GM20000 (cell line): ENCODE measurements at regions not wholly inside any gene's neighbourhood (a gene's known extent, or its start where the extent isn't known, plus 50 kb on each side); places are given as distances from the start of the nearest gene placed in this dataset.

Experiments used
- DNase-seq: peaks from one replicate; pipeline ENCODE4 v3.0.0; 2012; ENCODE audit warnings: low spot score
- TF ChIP-seq, protein P1 (sequence below): IDR thresholded peaks from 2 replicates; pipeline ENCODE4 v1.5.1; 2012; ENCODE audit warnings: mild to moderate bottlenecking, control low read depth; ENCODE audit errors: extremely low read depth, missing control alignments

DNA sequence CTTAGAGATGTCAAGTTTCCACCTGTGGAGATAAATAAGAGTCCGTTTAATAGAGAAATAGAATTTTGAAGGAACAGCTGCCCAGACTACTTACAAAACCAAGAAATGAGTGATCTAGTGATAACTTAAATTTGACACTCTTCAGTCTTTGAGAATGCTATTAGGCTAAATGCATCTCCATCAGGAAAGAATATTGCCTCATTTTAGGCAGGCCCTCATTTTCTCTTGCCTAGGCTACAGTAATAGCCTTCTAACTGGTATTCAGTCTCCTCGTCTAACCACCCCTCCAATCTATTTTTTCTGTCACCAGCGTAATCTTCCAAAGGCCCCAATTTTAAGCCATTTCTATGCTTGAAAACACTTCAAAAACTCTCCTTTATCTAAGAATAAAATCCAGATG is 537.8 kb upstream of the CA10 start:
- DNase-seq, result no peak
- TF ChIP-seq, protein P1, sequence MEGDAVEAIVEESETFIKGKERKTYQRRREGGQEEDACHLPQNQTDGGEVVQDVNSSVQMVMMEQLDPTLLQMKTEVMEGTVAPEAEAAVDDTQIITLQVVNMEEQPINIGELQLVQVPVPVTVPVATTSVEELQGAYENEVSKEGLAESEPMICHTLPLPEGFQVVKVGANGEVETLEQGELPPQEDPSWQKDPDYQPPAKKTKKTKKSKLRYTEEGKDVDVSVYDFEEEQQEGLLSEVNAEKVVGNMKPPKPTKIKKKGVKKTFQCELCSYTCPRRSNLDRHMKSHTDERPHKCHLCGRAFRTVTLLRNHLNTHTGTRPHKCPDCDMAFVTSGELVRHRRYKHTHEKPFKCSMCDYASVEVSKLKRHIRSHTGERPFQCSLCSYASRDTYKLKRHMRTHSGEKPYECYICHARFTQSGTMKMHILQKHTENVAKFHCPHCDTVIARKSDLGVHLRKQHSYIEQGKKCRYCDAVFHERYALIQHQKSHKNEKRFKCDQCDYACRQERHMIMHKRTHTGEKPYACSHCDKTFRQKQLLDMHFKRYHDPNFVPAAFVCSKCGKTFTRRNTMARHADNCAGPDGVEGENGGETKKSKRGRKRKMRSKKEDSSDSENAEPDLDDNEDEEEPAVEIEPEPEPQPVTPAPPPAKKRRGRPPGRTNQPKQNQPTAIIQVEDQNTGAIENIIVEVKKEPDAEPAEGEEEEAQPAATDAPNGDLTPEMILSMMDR, result no peak

DNA sequence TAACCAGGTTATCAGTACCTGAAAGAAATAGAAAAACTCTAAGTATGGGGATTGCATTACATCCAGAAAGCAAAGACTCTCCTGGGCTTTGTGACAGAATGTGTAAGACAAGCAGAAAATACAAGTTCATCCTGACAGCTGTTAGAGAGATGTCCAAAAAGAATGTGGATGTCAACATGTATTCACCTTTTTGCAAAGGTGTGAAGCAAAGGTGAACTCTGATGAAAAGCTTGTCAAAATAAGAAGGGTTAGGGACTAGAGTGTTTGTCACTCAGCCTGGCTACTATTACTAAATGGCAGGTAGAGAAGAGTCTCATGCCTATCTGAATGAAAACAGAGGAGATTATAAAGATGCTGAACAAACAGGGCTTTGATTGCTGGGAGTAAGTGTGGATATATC is 527.6 kb upstream of the CA10 start:
- no peak for DNase-seq
- TF ChIP-seq, protein P1, result no peak

DNA sequence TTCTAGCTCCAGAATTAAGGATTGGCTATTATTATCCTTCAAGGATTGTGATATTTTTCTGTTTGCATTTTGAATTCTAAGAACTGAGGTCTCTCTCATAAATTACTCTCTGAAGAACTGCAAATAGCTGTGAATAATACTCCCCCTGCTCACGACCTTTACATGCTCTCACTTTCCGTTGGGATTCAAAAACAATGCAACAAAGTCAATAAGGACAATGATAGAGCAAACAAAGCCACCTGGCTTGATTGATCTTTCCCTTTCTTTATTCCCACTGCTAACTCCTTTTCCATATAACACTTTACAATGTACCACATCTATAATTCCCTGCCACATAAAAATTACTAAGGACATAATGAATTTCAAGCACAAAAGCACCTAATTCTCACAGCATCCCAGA is 523.0 kb upstream of the CA10 start:
- TF ChIP-seq, protein P1, result no peak
- DNase-seq, result no peak

DNA sequence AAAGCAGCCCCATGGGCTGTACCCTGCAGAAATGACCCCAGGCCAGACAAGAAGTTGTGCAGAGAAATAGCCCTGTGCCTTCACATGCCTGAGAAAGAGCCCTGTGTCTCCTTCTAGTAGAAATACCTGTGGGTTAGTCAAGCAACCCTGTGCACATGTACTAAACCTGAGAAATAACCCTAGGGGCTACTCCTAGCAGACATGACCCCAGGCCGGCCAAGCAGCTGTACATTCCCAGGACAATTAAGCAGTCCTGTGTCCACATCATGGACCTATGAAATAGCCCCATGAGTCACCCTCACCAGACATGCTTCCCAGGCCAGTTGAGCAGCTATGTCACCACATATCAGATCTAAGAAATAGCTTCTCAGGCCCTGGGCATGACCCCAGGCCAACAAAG is 519.7 kb upstream of the CA10 start:
- TF ChIP-seq, protein P1, result no peak
- no peak for DNase-seq

DNA sequence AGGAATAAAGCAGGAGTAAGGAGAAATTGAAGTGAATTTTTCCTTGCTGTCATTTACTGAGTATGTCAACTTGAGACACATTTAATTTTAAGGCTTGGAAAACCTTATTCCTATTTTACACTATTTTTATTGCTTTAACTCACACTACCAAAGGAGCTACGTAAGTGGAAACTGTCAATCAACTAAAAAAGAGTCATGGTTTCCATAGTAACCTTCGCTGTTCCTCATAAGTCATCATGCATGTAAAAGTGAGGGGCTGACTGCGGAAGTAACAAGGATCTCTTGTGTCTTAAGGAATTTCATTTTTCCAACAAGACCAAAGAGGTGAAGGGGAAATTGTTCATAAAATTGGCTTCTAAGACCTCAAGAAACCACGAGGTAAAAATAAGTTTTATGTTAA is 516.2 kb upstream of the CA10 start:
- DNase-seq, result no peak
- TF ChIP-seq, protein P1, result no peak

DNA sequence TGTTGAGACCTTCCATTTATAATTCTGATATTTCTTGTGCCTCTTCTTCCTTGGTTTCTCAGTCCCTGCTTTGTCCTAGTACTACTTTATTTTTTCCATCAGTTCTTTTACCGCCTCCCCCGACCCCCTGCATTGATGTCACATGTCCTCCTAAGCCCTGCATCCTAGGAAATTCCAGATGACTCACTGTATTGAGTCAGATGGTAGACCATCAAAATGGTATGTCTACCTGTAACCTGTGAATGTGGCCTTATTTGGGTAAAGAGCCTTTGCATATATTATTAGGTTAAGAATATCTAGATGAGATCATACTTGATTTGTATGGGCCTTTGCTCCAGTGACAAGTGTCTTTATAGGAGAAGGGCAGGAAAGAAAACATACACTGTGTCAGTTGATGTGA is 515.3 kb upstream of the CA10 start:
- TF ChIP-seq, protein P1, result no peak

DNA sequence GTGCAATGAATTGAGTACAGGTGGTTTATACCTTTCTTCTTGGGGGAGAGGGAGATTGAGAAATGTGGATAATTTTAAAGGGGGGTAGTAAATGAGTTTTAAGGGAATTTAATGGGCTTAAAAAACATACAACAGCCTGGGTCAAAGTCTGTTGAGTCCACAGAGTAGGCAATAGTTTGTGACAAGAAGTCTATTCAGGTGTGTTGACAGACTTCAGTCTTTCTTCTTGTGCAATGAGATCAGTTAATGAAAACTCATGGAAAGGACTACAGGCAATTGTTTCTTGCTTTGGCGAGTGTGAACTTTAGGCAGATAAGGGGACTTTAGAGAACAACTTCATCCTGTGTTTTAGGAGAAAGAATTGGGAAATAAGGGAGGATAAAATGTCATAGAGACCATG is 507.8 kb upstream of the CA10 start:
- DNase-seq, result no peak
- TF ChIP-seq, protein P1, result no peak

More for the DNA sequence above, 515.3 kb upstream of the CA10 start:
- DNase-seq, result no peak

DNA sequence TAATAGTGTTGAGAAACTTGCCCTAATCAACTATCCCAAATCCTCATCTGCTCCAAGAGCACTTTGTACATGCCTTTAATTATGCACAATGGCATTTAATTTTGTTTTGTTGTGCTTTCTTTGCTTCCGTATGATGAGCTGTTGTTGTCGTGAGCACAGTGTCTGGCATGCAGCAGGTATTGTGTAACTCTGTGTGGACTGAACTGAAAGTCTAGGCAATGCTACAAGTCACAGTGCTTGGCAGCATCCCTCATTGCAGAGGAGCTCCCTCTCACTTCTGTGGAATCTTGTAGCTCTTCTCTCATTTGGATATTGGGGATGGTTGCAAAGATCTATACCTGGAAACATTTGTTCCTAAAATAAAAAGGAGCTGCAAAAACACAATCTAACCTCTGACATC is 502.2 kb upstream of the CA10 start:
- TF ChIP-seq, protein P1, result no peak
- no peak for DNase-seq
